Cerebellar nuclear complex (tissue), 1 donor: ENCODE measurements at regions not wholly inside any gene's neighbourhood (a gene's known extent, or its start where the extent isn't known, plus 50 kb on each side); places are given as distances from the start of the nearest gene placed in this dataset.

ENCODE experiments used
- DNase-seq, 2 experiments: peaks; one replicate each; lab custom pipeline; 2025; lab: John Stamatoyannopoulos, UW

- no peak for DNase-seq
Measured at GRCh38 chr15:60093273-60094067, 89.4 kb downstream of the FOXB1 start.

GRCh38 chr15:60095711-60096110 is 91.6 kb downstream of the FOXB1 start:
- no peak for DNase-seq

- no peak for DNase-seq
Measured at GRCh38 chr15:60096157-60096556, 92.0 kb downstream of the FOXB1 start.

GRCh38 chr15:60101416-60101815 is 97.3 kb downstream of the FOXB1 start:
- no peak for DNase-seq

GRCh38 chr15:60102748-60103147 is 98.6 kb downstream of the FOXB1 start:
- no peak for DNase-seq

- no peak for DNase-seq
Measured at GRCh38 chr15:60110909-60111308, 106.8 kb downstream of the FOXB1 start.

GRCh38 chr15:60115579-60116380 is 111.7 kb downstream of the FOXB1 start:
- no peak for DNase-seq

GRCh38 chr15:60116456-60117089 is 112.5 kb downstream of the FOXB1 start:
- DNase-seq: no peak

GRCh38 chr15:60118146-60118545 is 114.0 kb downstream of the FOXB1 start:
- DNase-seq: no peak

GRCh38 chr15:60118626-60119025 is 114.5 kb downstream of the FOXB1 start:
- DNase-seq: no peak

GRCh38 chr15:60119101-60119500 is 115.0 kb downstream of the FOXB1 start:
- DNase-seq: no peak

- no peak for DNase-seq
Measured at GRCh38 chr15:60120100-60120499, 116.0 kb downstream of the FOXB1 start.

GRCh38 chr15:60121845-60122244 is 117.7 kb downstream of the FOXB1 start:
- DNase-seq: no peak

- no peak for DNase-seq
Measured at GRCh38 chr15:60122691-60123090, 118.6 kb downstream of the FOXB1 start.

- no peak for DNase-seq
Measured at GRCh38 chr15:60124460-60125070, 120.5 kb downstream of the FOXB1 start.

- DNase-seq: no peak
Measured at GRCh38 chr15:60125334-60125733, 121.2 kb downstream of the FOXB1 start.

GRCh38 chr15:60126200-60126599 is 122.1 kb downstream of the FOXB1 start:
- no peak for DNase-seq

- DNase-seq: no peak
Measured at GRCh38 chr15:60126661-60127060, 122.5 kb downstream of the FOXB1 start.

GRCh38 chr15:60128000-60128376 is 123.9 kb downstream of the FOXB1 start:
- DNase-seq: no peak

- DNase-seq: no peak
Measured at GRCh38 chr15:60128710-60129109, 124.6 kb downstream of the FOXB1 start.

GRCh38 chr15:60130398-60130797 is 126.3 kb downstream of the FOXB1 start:
- DNase-seq: no peak

- no peak for DNase-seq
Measured at GRCh38 chr15:60130821-60131220, 126.7 kb downstream of the FOXB1 start.
